GOT3 (cell line): ENCODE measurements at regions not wholly inside any gene's neighbourhood (a gene's known extent, or its start where the extent isn't known, plus 50 kb on each side); places are given as distances from the start of the nearest gene placed in this dataset.

Experiments used
- DNase-seq: peaks from one replicate; lab custom pipeline; 2025; ENCODE audit warnings: mixed read lengths; lab: John Stamatoyannopoulos, UW

- DNase-seq, result no peak
These were observed 287.8 kb downstream of the ZEB1 start for GRCh38 chr10:31606841-31607240.

DNA sequence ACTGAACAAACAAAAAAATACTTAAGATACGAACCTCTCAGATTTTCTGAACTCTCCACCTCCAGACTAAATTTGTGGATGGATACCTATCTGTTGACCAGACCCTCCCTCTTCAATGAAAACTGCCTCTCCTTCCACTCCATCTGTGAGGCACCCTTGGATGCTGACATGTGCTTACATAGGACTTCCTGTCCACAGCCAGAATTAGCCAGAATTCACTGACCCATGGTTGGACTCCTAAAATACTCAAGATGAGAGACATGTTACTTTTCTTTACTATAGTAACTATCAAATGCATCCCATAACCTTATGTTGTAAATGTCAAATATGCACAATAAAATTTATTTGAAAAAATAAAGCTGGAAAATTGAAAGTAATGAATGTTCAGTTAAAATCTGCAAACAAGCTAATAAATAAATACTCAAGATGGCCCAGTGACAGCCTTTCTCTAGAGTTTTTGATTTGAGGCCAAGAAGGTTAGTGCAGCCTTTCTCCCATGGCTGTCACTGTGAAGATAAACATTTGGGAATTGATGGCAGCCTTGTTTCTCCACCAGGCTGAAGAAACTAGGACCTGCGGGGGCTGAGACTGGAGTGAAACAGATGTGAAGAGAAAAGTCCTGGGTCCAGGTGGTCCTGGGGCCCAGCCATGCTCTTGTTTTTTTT is 287.0 kb downstream of the ZEB1 start:
- DNase-seq, result no peak

- no peak for DNase-seq
These were observed 286.4 kb downstream of the ZEB1 start for GRCh38 chr10:31605426-31605825.

DNA sequence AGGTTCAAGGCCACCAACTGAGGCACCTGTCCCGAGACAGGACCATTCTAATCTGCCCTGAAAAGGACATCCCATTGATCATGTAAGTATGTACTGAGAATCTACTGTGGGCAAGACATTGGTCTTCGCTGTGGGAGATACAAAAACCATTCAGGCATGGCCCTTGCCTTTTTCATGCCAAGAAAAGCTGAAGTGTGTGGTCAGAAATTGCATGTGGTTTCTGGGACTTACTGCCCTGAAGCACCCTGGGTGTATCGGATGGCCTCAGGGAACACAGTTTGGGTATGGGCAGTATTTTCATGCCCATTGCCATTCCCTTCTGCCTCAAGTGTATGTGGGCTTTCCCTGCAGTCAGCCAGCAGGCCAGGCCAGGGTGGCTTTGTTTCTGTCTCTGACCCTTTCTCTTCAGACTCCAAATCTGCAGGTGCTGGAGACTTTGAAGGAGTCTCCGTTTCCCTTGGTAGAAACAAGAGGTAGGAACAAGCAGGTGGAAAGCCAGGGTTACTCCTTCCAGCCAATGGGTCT is 285.7 kb downstream of the ZEB1 start:
- no peak for DNase-seq

DNA sequence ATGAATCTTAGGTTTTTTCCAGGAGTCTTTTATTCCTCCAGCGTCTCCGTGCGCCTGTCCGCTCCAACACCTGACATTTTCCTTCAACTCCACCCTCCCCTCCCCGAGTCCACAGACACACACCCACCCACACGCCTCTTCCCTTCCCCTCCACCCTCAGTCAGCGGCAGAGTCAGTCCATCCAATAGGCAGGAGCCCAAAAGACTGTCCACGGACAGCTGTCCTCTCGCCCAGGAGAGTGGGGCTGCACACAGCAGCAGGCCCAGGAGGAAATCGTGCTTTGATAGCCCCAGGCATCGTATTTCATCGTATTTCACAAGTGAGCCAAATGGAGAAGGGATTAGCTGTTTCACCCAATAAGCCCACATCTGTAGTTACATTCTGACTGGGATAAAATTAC is 285.1 kb downstream of the ZEB1 start:
- DNase-seq, result no peak

- DNase-seq, result peak; percentile 75
These were observed 284.4 kb downstream of the ZEB1 start for GRCh38 chr10:31603235-31604087.

DNA sequence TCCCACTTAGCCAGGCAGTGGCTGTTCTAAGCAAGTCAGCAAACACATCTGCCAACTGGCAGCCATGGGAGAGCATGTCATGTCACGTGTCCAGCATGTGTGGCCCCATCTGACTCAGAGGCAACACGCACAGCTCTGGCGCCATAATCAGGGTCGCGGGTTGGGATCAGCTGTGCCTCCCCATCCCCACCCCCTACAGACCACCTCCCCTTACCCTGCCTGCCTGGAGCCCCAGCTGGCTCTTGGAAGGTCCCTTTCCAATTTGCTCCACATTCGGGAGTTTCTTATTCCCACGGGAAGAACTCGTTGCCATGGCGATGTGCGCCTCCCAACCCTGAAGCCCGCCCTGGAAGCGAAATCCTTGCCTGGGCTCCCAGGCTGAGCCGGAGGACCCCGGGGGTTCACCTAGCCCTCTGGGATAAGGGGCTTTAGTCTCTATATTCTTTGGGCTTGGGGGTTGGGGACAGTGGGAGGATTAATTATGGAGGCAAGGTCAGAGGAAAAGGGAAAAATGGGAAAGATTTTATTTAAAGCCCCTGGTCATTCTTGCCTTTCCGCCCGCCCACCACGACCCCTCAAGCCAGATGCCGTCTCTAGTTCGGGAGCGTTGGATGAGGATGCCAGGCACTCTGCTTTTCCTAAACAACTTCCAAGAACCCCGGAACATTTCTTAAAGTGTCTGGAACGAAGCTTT is 283.7 kb downstream of the ZEB1 start:
- no peak for DNase-seq

- DNase-seq, result no peak
These were observed 282.1 kb downstream of the ZEB1 start for GRCh38 chr10:31601136-31601535.

DNA sequence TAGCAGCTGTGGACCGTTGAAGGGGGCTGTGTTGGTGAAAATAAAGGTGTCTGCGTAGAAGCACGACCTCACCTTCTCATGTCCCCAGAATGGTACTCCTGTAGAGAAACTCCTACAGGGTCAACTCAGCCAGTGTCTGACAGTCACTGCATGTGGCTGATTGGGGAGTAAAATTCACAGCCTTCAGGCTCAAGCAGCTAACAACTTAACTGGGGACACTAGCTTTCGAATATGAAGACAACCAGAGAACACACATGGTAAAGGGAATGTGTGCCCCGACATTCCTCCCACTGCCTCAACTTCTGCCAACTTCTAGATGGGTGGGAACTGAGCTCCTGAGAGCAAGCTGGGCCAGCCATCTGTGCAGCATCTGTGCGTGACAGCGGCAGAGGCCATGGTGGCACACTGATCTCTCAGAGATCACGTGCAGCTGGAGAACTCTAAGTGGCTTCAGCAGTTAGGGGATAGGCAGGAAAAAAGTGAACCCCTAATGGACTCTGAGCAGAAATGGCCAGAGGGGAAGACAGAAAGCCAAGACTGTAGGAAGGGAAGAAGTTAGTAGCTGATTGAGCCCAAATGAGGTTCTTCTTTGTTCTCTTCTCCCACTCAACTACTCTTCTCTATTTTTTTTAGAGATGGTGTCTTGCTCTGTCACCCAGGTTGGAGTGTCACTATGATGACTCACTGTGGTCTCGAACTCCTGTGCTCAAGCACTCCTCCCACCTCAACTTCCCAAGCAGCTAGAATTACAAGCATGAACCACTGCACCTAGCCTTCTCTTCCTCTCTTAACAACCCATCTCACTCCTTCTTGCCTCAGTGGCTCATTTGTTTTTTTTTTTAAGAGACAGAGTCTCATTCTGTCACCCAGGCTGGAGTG is 280.8 kb downstream of the ZEB1 start:
- no peak for DNase-seq

DNA sequence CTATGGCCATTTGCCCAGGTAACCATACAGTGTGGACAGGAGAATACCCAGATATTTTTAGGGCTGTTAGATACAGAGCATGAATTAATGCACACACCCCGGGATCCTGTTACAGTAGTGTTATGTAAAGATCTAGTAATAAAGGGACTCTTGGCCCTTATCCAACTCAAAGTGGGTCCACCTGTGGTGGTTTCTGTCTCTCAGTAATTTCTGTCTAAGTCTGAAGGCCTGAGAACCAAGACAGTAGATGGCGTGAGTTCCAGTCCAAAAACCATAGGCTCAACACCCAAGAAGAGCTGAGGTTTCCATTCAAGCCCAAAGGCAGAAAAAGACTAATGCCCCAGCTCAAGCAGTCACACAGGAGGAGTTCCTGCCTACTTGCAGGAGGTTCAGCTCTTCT is 277.7 kb downstream of the ZEB1 start:
- no peak for DNase-seq

DNA sequence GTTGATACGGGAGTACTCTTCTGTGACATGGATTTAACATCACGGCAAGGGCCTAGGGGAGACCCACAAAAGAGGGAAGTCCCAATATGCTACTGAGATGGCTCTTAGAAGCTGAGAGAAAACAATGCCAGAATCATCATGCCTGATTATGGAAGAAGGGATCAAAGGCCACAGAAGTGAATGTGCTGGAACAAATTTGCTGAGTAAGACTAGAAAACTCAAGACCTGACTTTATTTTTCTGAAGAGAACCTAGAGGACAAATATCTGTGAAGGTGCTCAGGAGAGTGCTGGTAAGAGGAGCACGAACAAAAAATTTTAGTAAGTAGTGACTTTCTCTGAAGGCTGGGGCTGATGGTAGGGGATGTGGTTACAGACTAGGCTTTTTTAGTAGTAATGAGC is 277.0 kb downstream of the ZEB1 start:
- no peak for DNase-seq

DNA sequence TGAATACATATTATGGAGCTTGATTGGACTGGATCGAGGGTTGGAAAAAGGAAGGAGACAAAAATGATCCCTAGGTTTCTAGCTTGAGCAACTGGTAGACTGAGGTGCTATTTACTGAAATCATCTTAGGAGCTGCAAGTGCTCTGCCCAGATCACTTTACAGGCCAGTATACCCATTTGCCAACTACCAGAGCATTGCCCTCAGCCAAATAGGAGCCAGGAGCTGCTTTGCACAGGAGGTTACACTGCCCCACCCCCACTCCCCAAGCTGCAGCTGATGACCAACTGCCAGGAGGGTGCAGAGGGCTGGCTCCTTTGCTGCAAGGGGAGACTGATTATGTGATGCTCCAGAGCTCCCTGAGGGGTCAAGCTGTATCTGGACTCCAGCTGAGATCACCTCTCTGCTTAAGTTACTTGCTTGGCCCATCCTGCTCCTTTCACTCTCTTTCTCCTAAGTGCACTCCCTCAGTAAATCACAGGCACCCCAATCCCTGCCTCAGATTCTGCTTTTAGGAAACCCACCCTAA is 275.4 kb downstream of the ZEB1 start:
- no peak for DNase-seq

DNA sequence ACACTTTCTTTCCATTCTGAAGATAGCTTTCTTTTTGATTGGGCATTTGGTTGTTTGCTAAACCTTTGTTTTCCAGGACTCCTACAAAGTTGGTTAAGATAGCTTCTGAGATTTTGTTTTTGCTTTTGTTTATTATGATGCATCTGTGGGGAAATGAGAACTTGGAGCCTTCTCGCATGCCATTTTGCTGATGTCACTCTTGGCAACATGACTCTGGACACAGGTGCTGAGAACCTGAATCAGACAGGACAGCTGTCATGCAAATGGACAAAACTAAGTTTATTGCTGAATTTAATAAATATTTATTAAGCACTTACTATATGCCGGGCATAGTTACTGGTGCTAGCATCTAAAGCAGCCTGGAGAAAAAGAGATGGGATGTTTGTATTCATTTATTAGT is 274.1 kb downstream of the ZEB1 start:
- DNase-seq, result no peak

DNA sequence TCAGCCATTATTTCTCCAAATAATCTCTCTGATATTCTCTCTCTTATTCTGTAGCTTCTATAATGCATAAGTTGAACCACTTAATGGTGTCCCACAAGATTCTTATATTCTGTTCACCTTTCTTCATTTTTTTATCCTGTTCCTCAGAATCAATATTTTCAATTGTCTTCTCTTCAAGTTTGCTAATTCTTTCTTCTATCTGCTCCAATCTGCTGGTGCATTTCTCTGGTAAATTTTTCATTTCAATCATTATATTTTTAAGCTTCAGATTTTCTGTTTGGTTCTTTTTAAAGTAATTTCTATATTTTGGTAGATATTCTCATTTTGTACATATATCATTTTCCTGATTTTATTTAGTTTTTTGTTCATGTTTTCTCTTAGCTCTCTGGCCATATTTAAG is 272.6 kb downstream of the ZEB1 start:
- DNase-seq, result no peak

GRCh38 chr10:31590023-31590800 is 271.2 kb downstream of the ZEB1 start:
- no peak for DNase-seq

GRCh38 chr10:31587691-31588090 is 268.7 kb downstream of the ZEB1 start:
- no peak for DNase-seq

GRCh38 chr10:31586723-31587638 is 268.0 kb downstream of the ZEB1 start:
- no peak for DNase-seq

DNA sequence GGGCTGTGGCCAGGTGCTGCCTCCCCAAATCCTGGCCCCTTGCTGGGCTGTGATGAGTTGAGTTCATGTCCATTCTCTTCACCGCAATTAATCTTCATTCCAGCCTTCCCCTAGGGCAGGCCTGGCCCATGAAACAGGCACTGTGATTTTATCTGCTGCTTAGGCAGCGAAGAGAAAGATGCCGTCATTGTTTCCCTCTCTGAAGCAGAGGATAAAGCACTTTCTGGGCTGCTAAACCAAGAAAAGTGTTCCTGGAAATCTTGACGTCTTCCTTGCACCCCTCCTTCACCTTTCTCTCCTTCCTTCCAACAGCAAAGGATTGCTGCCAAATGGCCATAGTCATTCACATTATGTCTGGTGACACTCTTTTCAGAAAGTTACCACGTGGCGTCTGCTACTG is 265.9 kb downstream of the ZEB1 start:
- no peak for DNase-seq

DNA sequence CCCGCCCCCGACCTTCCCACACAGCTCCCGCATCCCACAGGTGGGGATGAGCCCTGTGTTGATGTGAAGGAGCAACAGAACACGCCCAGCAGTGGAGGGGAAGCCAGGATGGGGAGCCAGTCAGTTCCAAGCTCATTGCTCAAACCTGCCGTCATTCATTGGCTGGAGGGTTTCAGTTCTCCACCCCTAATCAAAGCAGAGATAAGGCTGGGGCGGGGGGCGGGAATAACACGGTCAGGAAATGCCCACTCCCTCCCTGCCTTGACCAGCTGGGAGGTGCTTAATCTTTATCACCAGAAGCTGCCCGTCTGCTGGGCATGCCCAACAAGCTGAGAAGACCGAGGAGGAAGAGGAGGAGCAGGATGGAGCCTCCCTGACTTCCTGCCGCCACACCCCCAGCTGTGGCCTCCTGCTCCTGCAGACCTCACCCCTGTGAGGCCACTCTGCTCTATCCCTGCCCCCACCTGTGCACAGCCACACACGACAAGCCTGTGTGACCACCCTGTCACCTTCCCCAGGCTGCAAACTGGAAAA is 265.1 kb downstream of the ZEB1 start:
- no peak for DNase-seq
